ENCODE measurements at regions not wholly inside any gene's neighbourhood (a gene's known extent, or its start where the extent isn't known, plus 50 kb on each side); places are given as distances from the start of the nearest gene placed in this dataset.

DNA sequence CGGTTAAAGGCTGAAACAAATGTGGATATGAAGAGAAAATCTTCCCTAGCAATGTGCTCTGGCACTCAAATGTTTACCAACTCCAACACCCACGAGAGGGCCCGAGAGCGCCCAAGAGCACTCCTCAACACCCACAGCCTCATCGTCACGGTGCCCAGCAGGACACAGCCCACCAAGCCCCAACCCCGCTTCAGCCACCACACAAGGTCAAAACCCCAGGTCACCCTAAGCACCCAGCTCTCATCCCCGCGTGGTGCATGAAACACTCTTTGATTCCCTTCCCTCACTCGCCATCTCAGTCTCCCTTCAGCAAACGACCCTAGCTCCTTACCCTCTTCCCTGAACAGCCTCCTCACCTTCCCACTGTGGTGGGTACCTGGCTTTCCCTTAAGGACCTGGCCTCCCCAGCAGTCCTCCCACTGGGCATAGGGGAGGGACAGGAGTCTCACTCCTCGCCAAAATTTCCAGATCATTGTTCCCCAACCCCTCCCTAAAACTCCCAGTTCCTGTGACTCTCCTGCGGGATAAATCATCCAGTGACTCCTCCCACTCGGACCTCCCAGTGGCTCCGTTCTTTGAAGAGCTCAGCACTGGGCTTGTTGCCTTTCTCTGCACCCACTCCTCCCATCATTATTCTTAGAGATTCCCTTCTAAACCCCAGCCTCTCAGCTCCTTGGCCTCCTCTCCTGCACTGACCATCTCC lies 170.4 kb upstream of the SYT6 start:
- no peak for DNase-seq
- no peaks in the 10 kb centered on the region for H3K27me3 ChIP-seq
- no peak overlapping the region for H3K27ac ChIP-seq
- H3K36me3 ChIP-seq: no peaks in the 10 kb centered on the region
- no peaks in the 10 kb centered on the region for H3K4me1 ChIP-seq
- no peak overlapping the region for H3K4me3 ChIP-seq
- no peaks in the 10 kb centered on the region for H3K9me3 ChIP-seq
- intact Hi-C loops (cut with DNase I): no loop called here
- TF ChIP-seq, protein P1, sequence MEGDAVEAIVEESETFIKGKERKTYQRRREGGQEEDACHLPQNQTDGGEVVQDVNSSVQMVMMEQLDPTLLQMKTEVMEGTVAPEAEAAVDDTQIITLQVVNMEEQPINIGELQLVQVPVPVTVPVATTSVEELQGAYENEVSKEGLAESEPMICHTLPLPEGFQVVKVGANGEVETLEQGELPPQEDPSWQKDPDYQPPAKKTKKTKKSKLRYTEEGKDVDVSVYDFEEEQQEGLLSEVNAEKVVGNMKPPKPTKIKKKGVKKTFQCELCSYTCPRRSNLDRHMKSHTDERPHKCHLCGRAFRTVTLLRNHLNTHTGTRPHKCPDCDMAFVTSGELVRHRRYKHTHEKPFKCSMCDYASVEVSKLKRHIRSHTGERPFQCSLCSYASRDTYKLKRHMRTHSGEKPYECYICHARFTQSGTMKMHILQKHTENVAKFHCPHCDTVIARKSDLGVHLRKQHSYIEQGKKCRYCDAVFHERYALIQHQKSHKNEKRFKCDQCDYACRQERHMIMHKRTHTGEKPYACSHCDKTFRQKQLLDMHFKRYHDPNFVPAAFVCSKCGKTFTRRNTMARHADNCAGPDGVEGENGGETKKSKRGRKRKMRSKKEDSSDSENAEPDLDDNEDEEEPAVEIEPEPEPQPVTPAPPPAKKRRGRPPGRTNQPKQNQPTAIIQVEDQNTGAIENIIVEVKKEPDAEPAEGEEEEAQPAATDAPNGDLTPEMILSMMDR (IDR thresholded peaks at IDR 0.05): no peak
- no peak overlapping the region for H3K9ac ChIP-seq (ENCODE audit: low read depth in 2 of 2, low read length in 2 of 2)

DNA sequence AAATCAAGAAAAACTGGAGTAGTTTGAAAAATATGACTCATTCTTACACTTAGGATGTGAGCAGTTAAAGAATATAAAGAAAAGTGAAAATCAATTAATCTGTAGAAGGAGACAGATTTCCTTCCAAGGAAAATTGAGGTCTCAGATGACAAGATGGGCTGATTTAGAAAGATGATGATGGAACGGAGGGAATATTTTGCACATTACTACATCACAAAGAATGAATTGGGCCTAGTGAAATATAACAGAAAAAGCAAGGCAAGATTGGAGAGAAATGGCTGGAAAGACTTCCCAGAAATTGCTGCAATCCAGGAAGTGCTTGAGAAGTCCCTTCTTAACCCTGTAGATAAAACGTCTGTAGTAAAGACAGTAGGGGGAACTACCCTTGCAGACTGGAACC lies 169.1 kb upstream of the SYT6 start:
- DNase-seq: no peak
- no peaks in the 10 kb centered on the region for H3K4me1 ChIP-seq
- no peak overlapping the region for H3K9ac ChIP-seq (ENCODE audit: low read depth in 2 of 2, low read length in 2 of 2)
- H3K4me3 ChIP-seq: no peak overlapping the region
- intact Hi-C loops (cut with DNase I): no loop called here
- H3K36me3 ChIP-seq: no peaks in the 10 kb centered on the region
- no peak overlapping the region for H3K27ac ChIP-seq
- no peaks in the 10 kb centered on the region for H3K9me3 ChIP-seq
- H3K27me3 ChIP-seq: no peaks in the 10 kb centered on the region
- TF ChIP-seq, protein P1 (IDR thresholded peaks at IDR 0.05): no peak

DNA sequence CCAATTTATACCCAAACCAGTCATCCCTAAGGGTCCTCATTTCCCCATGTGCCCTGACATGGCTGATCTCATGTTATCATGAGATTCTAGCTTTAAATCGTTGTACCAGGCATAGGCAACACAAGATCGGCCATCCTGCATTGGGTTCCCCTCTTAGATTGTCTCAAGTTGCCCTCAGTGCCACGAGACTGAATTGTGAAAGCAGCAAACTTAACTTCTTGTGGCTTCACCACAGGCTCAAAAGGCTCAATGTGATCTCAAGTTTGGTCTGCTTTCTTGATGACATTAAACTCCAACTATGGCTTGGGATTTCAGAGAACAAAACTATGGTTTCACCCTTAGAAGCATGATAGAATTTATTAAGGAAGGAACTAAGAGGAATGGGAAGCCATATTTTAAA lies 168.5 kb upstream of the SYT6 start:
- H3K9me3 ChIP-seq: no peaks in the 10 kb centered on the region
- no peaks in the 10 kb centered on the region for H3K36me3 ChIP-seq
- H3K4me3 ChIP-seq: no peak overlapping the region
- TF ChIP-seq, protein P1 (IDR thresholded peaks at IDR 0.05): no peak
- no peaks in the 10 kb centered on the region for H3K4me1 ChIP-seq
- intact Hi-C loops (cut with DNase I): no loop called here
- no peak for DNase-seq
- no peaks in the 10 kb centered on the region for H3K27me3 ChIP-seq
- no peak overlapping the region for H3K27ac ChIP-seq
- no peak overlapping the region for H3K9ac ChIP-seq (ENCODE audit: low read depth in 2 of 2, low read length in 2 of 2)

DNA sequence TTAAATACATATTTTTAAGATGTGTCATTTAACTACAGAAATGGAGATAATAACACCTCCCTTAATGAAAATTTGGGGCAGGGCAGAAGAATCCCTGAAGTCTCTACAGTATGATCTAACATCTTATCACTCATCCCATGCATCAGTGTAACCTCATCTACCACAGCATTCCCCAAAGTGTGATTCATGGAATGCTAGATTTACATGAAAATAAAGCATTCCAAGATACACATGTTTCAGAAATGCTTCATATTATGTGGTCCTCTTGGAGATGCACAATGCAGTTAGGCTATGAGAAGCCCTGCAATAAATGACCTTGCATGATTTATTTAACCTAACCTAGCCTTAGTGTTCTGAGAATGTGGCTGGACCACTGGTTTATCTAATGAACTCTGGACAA lies 166.9 kb upstream of the SYT6 start:
- Histone ChIP-seq H3K27me3 (no peaks in the 10 kb centered on the region), H3K36me3 (no peaks in the 10 kb centered on the region), H3K4me1 (no peaks in the 10 kb centered on the region), H3K9me3 (no peaks in the 10 kb centered on the region), H3K9ac (ENCODE audit: low read depth in 2 of 2, low read length in 2 of 2) (no peak overlapping the region), H3K4me3 (no peak overlapping the region), H3K27ac (no peak overlapping the region)
- DNase-seq: no peak
- TF ChIP-seq, protein P1 (IDR thresholded peaks at IDR 0.05): no peak
- intact Hi-C loops (cut with DNase I): no loop called here

DNA sequence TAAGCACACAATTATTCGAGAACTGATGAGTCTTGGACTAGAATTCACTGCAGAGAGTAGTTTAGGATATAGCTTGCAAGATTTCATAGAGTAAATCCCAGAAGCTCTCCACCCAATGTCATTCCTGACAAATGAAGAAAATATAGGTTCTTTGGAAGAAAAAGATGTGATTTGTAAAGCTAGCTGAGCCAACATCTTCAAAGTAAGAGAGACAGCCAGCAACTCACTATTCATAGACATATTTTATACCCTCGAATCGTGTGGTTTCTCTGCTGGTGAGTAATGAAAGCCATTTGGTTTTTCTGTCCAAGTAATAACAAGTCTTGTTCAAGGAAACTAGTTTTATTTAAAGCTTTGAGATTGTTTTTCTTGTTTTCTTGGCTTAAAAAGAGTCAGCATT lies 165.7 kb upstream of the SYT6 start:
- intact Hi-C loops (cut with DNase I): no loop called here
- Histone ChIP-seq H3K27me3 (no peaks in the 10 kb centered on the region), H3K36me3 (no peaks in the 10 kb centered on the region), H3K4me1 (no peaks in the 10 kb centered on the region), H3K27ac (no peak overlapping the region), H3K9ac (ENCODE audit: low read depth in 2 of 2, low read length in 2 of 2) (no peak overlapping the region), H3K4me3 (no peak overlapping the region), H3K9me3 (no peaks in the 10 kb centered on the region)
- no peak for DNase-seq
- TF ChIP-seq, protein P1 (IDR thresholded peaks at IDR 0.05): no peak
